Calu3 (cell line): ENCODE measurements at regions not wholly inside any gene's neighbourhood (a gene's known extent, or its start where the extent isn't known, plus 50 kb on each side); places are given as distances from the start of the nearest gene placed in this dataset.

ENCODE experiments used
- BruUV-seq: library from RNA; stranded (reverse); fragments of 400-500 nt; replicated peaks from 2 replicates; lab custom pipeline; 2021; lab: Mats Ljungman, UMichigan
- CTCF ChIA-PET: fragments of 300-600 bp; sonication (Branson Sonifier 250); formaldehyde crosslinking; loops from one replicate; lab custom pipeline; 2022; ENCODE audit warnings: antibody characterized with exemption; lab: Charles Lee
- DNase-seq: peaks from one replicate; pipeline ENCODE4 v3.0.0; 2022
- H3K27ac Mint-ChIP-seq: one replicate; pipeline ENCODE4 v1.8.0; 2022; ENCODE audit warnings: mixed read lengths; ENCODE audit not compliant: unreplicated experiment
- H3K27me3 Mint-ChIP-seq: one replicate; pipeline ENCODE4 v1.8.0; 2022; ENCODE audit warnings: mixed read lengths; ENCODE audit not compliant: unreplicated experiment
- H3K36me3 Mint-ChIP-seq: one replicate; pipeline ENCODE4 v1.8.0; 2022; ENCODE audit warnings: mild to moderate bottlenecking, moderate library complexity, mixed read lengths; ENCODE audit not compliant: insufficient read depth, unreplicated experiment
- H3K4me1 Mint-ChIP-seq: one replicate; pipeline ENCODE4 v1.8.0; 2022; ENCODE audit warnings: mild to moderate bottlenecking, low read depth, mixed read lengths; ENCODE audit not compliant: unreplicated experiment
- H3K4me3 Mint-ChIP-seq: one replicate; pipeline ENCODE4 v1.8.0; 2022; ENCODE audit warnings: mild to moderate bottlenecking, low read depth, moderate library complexity, mixed read lengths; ENCODE audit not compliant: unreplicated experiment
- H3K9me3 Mint-ChIP-seq: one replicate; pipeline ENCODE4 v1.8.0; 2022; ENCODE audit warnings: low read depth, mixed read lengths; ENCODE audit not compliant: unreplicated experiment
- CTCF ChIP-seq: fragments of 200-600 bp; IDR thresholded peaks from one replicate; pipeline ENCODE4 v1.8.0; 2022; ENCODE audit warnings: antibody characterized with exemption; ENCODE audit not compliant: unreplicated experiment
- intact Hi-C: fragments of 100-400 bp; cut with micrococcal nuclease; formaldehyde crosslinking; loops from one replicate; pipeline ENCODE4 v1.10.0; 2022; ENCODE audit not compliant: unreplicated experiment

GRCh38 chr1:193476748-193477147 is 290.3 kb upstream of the B3GALT2 start:
- intact Hi-C loops, result no loop called here
- no peak overlapping the region for H3K27ac Mint-ChIP-seq
- no peak overlapping the region for H3K4me3 Mint-ChIP-seq
- CTCF ChIA-PET, result no interaction called here
- no peak for DNase-seq
- TF ChIP-seq CTCF, result no peak
- no TSS peak for BruUV-seq
- H3K4me1 Mint-ChIP-seq, result peaks cover 12% of the 10 kb centered on the region
- no peaks in the 10 kb centered on the region for H3K36me3 Mint-ChIP-seq
- no peaks in the 10 kb centered on the region for H3K27me3 Mint-ChIP-seq
- peaks cover 12% of the 10 kb centered on the region for H3K9me3 Mint-ChIP-seq

GRCh38 chr1:193473932-193474331 is 287.5 kb upstream of the B3GALT2 start:
- Mint-ChIP-seq H3K27me3 (no peaks in the 10 kb centered on the region), H3K4me3 (no peak overlapping the region), H3K9me3 (peaks cover 10% of the 10 kb centered on the region), H3K36me3 (no peaks in the 10 kb centered on the region), H3K4me1 (peaks cover 13% of the 10 kb centered on the region), H3K27ac (no peak overlapping the region)
- intact Hi-C loops, result no loop called here
- no peak for DNase-seq
- TF ChIP-seq CTCF, result no peak
- CTCF ChIA-PET, result interaction anchor here (1.2 kb wide), 1 partner anchor 11 kb away, joined by 3 read pairs; no protein-coding TSS in a partner anchor
- BruUV-seq, result no TSS peak

GRCh38 chr1:193472838-193473398 is 286.5 kb upstream of the B3GALT2 start:
- DNase-seq, result no peak
- no peak for TF ChIP-seq CTCF
- CTCF ChIA-PET, result interaction anchor here (0.6 to 0.7 kb wide), 2 partner anchors 17 to 139 kb away, joined by 3 read pairs; no protein-coding TSS in a partner anchor
- no TSS peak for BruUV-seq
- Mint-ChIP-seq H3K9me3 (peaks cover 10% of the 10 kb centered on the region), H3K4me3 (no peak overlapping the region), H3K4me1 (peaks cover 13% of the 10 kb centered on the region), H3K36me3 (no peaks in the 10 kb centered on the region), H3K27ac (no peak overlapping the region), H3K27me3 (no peaks in the 10 kb centered on the region)
- intact Hi-C loops, result loop anchor here (1.0 kb wide), 1 partner anchor 43 kb away; no protein-coding TSS in a partner anchor

GRCh38 chr1:193472430-193472829 is 286.0 kb upstream of the B3GALT2 start:
- no peak for DNase-seq
- peaks cover 10% of the 10 kb centered on the region for H3K9me3 Mint-ChIP-seq
- TF ChIP-seq CTCF, result no peak
- CTCF ChIA-PET, result interaction anchor here (0.6 to 0.9 kb wide), 3 partner anchors 10 to 140 kb away, joined by 3 read pairs; no protein-coding TSS in a partner anchor
- H3K27me3 Mint-ChIP-seq, result no peaks in the 10 kb centered on the region
- intact Hi-C loops, result loop anchor here (1.0 kb wide), 1 partner anchor 42 kb away; no protein-coding TSS in a partner anchor
- H3K4me1 Mint-ChIP-seq, result peaks cover 13% of the 10 kb centered on the region
- peak overlapping the region; percentile 25 for H3K27ac Mint-ChIP-seq
- BruUV-seq, result no TSS peak
- H3K4me3 Mint-ChIP-seq, result no peak overlapping the region
- H3K36me3 Mint-ChIP-seq, result no peaks in the 10 kb centered on the region
